HepG2 (cell line): ENCODE measurements at regions not wholly inside any gene's neighbourhood (a gene's known extent, or its start where the extent isn't known, plus 50 kb on each side); places are given as distances from the start of the nearest gene placed in this dataset.
A peak's percentile ranks its signal among the peaks of the same experiment; 100 is the strongest.

Experiments used
- ATF7-NPFF ChIP-seq: sonication (generic); formaldehyde crosslinking; IDR thresholded peaks from 2 replicates; pipeline ENCODE4 v1.8.1; 2023; ENCODE audit warnings: mild to moderate bottlenecking, low read depth, missing genetic modification reagents, moderate library complexity
- BHLHE40 ChIP-seq: IDR thresholded peaks from 2 replicates; pipeline ENCODE4 v1.6.1; 2011; ENCODE audit warnings: low read length, improper control_type of control experiment
- BRCA1 ChIP-seq: sonication (generic); formaldehyde crosslinking; IDR thresholded peaks from 2 replicates; pipeline ENCODE4 v1.4.0; 2020; ENCODE audit warnings: missing genetic modification reagents
- HNRNPLL ChIP-seq: fragments of 200-400 bp; formaldehyde crosslinking; IDR thresholded peaks from 2 replicates; pipeline ENCODE4 v1.6.1; 2017; ENCODE audit warnings: mild to moderate bottlenecking, low read depth, low read length; ENCODE audit not compliant: poor library complexity, severe bottlenecking
- KDM6A ChIP-seq: IDR thresholded peaks from 2 replicates; pipeline ENCODE4 v1.6.1; 2016; ENCODE audit warnings: low read depth
- PPARG ChIP-seq: conservative IDR thresholded peaks from 2 replicates; pipeline ENCODE4 v1.6.1; 2016; ENCODE audit warnings: missing biosample characterization, missing genetic modification reagents
- ZBTB1 ChIP-seq: sonication (generic); formaldehyde crosslinking; IDR thresholded peaks from 2 replicates; pipeline ENCODE4 v1.4.0; 2020; ENCODE audit warnings: missing genetic modification reagents, borderline replicate concordance
- ZFP41 ChIP-seq: sonication (generic); formaldehyde crosslinking; IDR thresholded peaks from 2 replicates; pipeline ENCODE4 v1.4.0; 2020; ENCODE audit warnings: mild to moderate bottlenecking, missing genetic modification reagents, borderline replicate concordance
- ZMYM4 ChIP-seq: sonication (generic); formaldehyde crosslinking; IDR thresholded peaks from 2 replicates; pipeline ENCODE4 v1.8.1; 2023; ENCODE audit warnings: mild to moderate bottlenecking, missing genetic modification reagents
- ZNF124 ChIP-seq: sonication (generic); formaldehyde crosslinking; IDR thresholded peaks from 2 replicates; pipeline ENCODE4 v1.4.0; 2020; ENCODE audit warnings: missing genetic modification reagents
- ZNF136 ChIP-seq: sonication (generic); formaldehyde crosslinking; IDR thresholded peaks from 2 replicates; pipeline ENCODE4 v1.8.1; 2022; ENCODE audit warnings: low read depth, mild to moderate bottlenecking, moderate library complexity, missing genetic modification reagents
- ZNF207 ChIP-seq: fragments of 450-650 bp; IDR thresholded peaks from 2 replicates; pipeline ENCODE4 v1.6.1; 2016; ENCODE audit warnings: antibody characterized with exemption, borderline replicate concordance
- ZNF251 ChIP-seq: sonication (generic); formaldehyde crosslinking; IDR thresholded peaks from 2 replicates; pipeline ENCODE4 v1.9.0; 2021; ENCODE audit warnings: mild to moderate bottlenecking, missing genetic modification reagents
- ZNF256 ChIP-seq: sonication (generic); formaldehyde crosslinking; conservative IDR thresholded peaks from 2 replicates; pipeline ENCODE4 v1.4.0; 2020; ENCODE audit warnings: missing genetic modification reagents
- ZNF296 ChIP-seq: sonication (generic); formaldehyde crosslinking; conservative IDR thresholded peaks from 2 replicates; pipeline ENCODE4 v1.5.0; 2020; ENCODE audit warnings: mild to moderate bottlenecking, missing genetic modification reagents
- ZNF354B ChIP-seq: sonication (generic); formaldehyde crosslinking; IDR thresholded peaks from 2 replicates; pipeline ENCODE4 v1.8.0; 2022; ENCODE audit warnings: mild to moderate bottlenecking, missing genetic modification reagents
- ZNF547 ChIP-seq: sonication (generic); formaldehyde crosslinking; IDR thresholded peaks from 2 replicates; pipeline ENCODE4 v1.5.1; 2020; ENCODE audit warnings: mild to moderate bottlenecking, missing genetic modification reagents
- ZNF776 ChIP-seq: sonication (generic); formaldehyde crosslinking; IDR thresholded peaks from 2 replicates; pipeline ENCODE4 v1.4.0; 2020; ENCODE audit warnings: mild to moderate bottlenecking, missing genetic modification reagents
- TF ChIP-seq, protein P1 (sequence below): sonication (generic); formaldehyde crosslinking; IDR thresholded peaks from 2 replicates; pipeline ENCODE4 v1.4.0; 2020; ENCODE audit warnings: missing genetic modification reagents, mild to moderate bottlenecking, borderline replicate concordance
- TF ChIP-seq, protein P2 (sequence below): IDR thresholded peaks from 2 replicates; pipeline ENCODE4 v1.6.1; 2016; ENCODE audit warnings: low read depth
- TF ChIP-seq, protein P3 (sequence below): sonication (generic); formaldehyde crosslinking; IDR thresholded peaks from 2 replicates; pipeline ENCODE4 v1.5.0; 2020; ENCODE audit warnings: missing genetic modification reagents
- TF ChIP-seq, protein P4 (sequence below): sonication (generic); formaldehyde crosslinking; IDR thresholded peaks from 2 replicates; pipeline ENCODE4 v1.4.0; 2020; ENCODE audit warnings: missing genetic modification reagents
- TF ChIP-seq, protein P5 (sequence below): sonication (generic); formaldehyde crosslinking; IDR thresholded peaks from 2 replicates; pipeline ENCODE4 v1.4.0; 2020; ENCODE audit warnings: missing genetic modification reagents

DNA sequence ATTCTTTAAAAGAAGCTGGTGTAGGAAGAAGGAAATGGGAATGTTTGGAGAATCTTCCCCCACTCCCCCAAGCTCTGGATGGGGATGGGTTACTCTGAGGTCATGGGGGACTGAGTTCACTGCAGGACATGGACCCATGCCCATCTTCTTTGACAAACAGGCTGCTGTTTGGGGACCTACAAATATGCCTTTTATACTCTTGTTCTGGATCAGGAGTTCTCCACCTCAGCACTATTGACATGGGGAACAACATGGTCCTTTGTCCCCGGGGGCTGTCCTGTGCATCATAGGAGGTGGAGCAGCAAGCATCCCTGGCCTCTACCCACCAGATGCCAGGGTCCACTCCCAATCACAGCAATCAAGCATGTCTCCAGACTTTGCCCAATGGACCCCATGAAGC, 365.8 kb upstream of the C1orf174 start (continued):
- TF ChIP-seq BRCA1: no peak
- no peak for TF ChIP-seq ZNF776 (CRISPR knock-in tag)
- TF ChIP-seq ZNF124 (CRISPR knock-in tag): no peak
- no peak for TF ChIP-seq PPARG (CRISPR knock-in tag)
- no peak for TF ChIP-seq ZNF354B
- no peak for TF ChIP-seq ATF7-NPFF (CRISPR knock-in tag)
- TF ChIP-seq ZNF256 (CRISPR knock-in tag): no peak
- TF ChIP-seq, protein P1, sequence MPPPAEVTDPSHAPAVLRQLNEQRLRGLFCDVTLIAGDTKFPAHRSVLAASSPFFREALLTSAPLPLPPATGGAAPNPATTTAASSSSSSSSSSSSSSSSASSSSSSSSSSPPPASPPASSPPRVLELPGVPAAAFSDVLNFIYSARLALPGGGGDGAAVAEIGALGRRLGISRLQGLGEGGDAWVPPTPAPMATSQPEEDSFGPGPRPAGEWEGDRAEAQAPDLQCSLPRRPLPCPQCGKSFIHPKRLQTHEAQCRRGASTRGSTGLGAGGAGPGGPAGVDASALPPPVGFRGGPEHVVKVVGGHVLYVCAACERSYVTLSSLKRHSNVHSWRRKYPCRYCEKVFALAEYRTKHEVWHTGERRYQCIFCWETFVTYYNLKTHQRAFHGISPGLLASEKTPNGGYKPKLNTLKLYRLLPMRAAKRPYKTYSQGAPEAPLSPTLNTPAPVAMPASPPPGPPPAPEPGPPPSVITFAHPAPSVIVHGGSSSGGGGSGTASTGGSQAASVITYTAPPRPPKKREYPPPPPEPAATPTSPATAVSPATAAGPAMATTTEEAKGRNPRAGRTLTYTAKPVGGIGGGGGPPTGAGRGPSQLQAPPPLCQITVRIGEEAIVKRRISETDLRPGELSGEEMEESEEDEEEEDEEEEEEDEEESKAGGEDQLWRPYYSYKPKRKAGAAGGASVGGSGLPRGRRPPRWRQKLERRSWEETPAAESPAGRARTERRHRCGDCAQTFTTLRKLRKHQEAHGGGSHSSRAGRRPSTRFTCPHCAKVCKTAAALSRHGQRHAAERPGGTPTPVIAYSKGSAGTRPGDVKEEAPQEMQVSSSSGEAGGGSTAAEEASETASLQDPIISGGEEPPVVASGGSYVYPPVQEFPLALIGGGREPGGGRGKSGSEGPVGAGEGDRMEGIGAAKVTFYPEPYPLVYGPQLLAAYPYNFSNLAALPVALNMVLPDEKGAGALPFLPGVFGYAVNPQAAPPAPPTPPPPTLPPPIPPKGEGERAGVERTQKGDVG (CRISPR knock-in tag): peak; percentile 66; the same call in 1 of the 2 replicates
- TF ChIP-seq, protein P2, sequence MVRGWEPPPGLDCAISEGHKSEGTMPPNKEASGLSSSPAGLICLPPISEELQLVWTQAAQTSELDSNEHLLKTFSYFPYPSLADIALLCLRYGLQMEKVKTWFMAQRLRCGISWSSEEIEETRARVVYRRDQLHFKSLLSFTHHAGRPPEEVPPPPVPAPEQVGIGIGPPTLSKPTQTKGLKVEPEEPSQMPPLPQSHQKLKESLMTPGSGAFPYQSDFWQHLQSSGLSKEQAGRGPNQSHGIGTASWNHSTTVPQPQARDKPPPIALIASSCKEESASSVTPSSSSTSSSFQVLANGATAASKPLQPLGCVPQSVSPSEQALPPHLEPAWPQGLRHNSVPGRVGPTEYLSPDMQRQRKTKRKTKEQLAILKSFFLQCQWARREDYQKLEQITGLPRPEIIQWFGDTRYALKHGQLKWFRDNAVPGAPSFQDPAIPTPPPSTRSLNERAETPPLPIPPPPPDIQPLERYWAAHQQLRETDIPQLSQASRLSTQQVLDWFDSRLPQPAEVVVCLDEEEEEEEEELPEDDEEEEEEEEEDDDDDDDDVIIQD: no peak
- TF ChIP-seq, protein P3, sequence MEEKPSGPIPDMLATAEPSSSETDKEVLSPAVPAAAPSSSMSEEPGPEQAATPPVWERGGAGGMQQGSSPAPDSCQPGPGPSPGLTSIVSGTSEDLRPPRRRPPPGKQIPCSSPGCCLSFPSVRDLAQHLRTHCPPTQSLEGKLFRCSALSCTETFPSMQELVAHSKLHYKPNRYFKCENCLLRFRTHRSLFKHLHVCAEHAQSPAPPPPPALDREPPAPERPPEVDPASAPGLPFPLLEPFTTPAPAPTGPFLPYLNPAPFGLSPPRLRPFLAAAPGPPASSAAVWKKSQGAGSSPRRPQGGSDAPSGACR (CRISPR knock-in tag): peak; percentile 42; the same call in 1 of the 2 replicates
- no peak for TF ChIP-seq ZNF251 (CRISPR knock-in tag)
- TF ChIP-seq, protein P4, sequence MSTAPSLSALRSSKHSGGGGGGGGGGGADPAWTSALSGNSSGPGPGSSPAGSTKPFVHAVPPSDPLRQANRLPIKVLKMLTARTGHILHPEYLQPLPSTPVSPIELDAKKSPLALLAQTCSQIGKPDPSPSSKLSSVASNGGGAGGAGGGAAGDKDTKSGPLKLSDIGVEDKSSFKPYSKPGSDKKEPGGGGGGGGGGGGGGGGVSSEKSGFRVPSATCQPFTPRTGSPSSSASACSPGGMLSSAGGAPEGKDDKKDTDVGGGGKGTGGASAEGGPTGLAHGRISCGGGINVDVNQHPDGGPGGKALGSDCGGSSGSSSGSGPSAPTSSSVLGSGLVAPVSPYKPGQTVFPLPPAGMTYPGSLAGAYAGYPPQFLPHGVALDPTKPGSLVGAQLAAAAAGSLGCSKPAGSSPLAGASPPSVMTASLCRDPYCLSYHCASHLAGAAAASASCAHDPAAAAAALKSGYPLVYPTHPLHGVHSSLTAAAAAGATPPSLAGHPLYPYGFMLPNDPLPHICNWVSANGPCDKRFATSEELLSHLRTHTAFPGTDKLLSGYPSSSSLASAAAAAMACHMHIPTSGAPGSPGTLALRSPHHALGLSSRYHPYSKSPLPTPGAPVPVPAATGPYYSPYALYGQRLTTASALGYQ (CRISPR knock-in tag): peak; percentile 81
- TF ChIP-seq ZNF547 (CRISPR knock-in tag): no peak
- TF ChIP-seq ZNF136 (CRISPR knock-in tag): no peak
- no peak for TF ChIP-seq ZFP41
- TF ChIP-seq, protein P5, sequence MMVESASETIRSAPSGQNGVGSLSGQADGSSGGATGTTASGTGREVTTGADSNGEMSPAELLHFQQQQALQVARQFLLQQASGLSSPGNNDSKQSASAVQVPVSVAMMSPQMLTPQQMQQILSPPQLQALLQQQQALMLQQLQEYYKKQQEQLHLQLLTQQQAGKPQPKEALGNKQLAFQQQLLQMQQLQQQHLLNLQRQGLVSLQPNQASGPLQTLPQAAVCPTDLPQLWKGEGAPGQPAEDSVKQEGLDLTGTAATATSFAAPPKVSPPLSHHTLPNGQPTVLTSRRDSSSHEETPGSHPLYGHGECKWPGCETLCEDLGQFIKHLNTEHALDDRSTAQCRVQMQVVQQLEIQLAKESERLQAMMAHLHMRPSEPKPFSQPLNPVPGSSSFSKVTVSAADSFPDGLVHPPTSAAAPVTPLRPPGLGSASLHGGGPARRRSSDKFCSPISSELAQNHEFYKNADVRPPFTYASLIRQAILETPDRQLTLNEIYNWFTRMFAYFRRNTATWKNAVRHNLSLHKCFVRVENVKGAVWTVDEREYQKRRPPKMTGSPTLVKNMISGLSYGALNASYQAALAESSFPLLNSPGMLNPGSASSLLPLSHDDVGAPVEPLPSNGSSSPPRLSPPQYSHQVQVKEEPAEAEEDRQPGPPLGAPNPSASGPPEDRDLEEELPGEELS (CRISPR knock-in tag): peak; percentile 83
- 0 out of 2 replicates have a peak, but pooled peaks have one; percentile 18 for TF ChIP-seq KDM6A (CRISPR knock-in tag)
- no peak for TF ChIP-seq HNRNPLL
- TF ChIP-seq ZNF207: no peak
- TF ChIP-seq ZNF296 (CRISPR knock-in tag): no peak
- TF ChIP-seq ZBTB1 (CRISPR knock-in tag): no peak
- no peak; the same call in 1 of the 2 replicates for TF ChIP-seq ZMYM4
- no peak for TF ChIP-seq BHLHE40
